ENCODE measurements at regions not wholly inside any gene's neighbourhood (a gene's known extent, or its start where the extent isn't known, plus 50 kb on each side); places are given as distances from the start of the nearest gene placed in this dataset.
A peak's percentile ranks its signal among the peaks of the same experiment; 100 is the strongest.

DNA sequence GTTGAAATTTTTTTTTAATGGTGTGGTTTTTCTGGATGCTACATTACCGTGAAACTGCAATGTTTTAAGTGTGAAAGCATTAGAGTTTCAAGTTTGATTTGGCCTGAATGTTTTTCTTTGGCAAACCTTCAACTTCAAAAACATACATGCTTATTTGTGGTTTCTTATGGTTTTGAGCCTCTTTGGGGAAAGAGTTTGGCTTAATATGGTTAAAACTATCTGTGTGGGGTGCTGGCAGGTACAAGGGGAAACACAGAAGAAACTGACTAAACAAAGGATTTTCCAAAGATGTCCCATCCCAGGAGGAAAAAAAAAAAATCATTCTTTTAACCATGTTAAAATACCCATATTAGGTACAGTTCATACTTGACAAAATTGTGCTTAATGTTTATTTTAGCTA is 121.1 kb downstream of the HGF start:
- no peak for DNase-seq (ENCODE audit: low read depth, low spot score)

DNA sequence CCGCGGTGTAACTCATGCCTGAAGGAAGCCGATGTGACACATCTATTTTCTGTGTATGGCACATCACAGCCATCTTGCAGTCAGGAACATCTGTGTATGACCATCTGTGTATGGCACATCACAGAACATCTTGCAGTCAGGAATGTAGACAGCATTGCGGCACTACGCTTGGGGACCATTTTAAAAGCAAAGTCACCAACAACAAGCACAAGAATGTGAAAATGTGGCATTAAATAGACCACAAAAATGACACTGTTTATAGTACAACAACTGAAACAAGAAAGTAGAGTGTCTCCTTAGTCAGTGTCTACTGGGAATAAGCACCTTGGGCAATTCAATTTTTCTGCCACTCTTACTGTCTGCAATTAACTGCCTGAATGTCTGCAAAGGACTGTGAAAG is 124.4 kb downstream of the HGF start:
- no peak for DNase-seq (ENCODE audit: low read depth, low spot score)

DNA sequence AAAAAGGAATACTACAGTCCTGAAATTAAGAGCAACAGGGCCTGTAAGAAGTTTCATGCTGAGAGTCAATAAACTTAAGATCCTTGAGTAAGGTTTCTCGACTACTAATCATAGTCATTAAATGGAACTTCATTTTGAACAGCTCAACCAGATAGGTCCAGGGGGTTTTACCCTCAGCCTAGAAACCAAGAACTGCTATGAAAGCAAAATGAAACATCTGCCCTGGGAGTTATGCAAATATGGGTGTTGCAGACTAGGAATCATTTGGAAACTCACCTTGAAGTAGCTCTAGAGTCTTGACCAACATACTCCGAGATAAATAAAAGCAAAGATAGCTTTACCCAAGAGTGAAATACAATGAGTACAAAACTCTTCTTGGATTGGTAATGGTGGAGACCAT is 128.0 kb downstream of the HGF start:
- DNase-seq (ENCODE audit: low read depth, low spot score): no peak

DNA sequence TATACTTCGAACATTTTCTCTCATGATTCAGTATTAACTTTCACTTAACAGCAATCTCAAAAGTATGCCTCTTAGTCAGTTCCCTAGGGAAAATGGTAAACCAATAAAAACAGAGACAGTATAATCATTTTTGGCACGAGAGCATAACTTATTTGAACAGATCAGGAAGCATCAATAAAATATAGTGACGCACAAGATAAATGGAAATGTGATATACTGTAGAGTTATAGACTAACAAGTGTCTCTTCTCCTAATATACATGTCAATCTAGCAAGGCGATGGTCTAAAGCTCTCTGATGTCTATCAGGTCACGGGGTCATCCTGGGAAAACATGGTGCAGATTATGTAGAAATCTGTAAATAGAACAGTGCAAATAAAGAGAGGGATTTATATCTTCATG is 131.6 kb downstream of the HGF start:
- no peak for DNase-seq (ENCODE audit: low read depth, low spot score)

DNA sequence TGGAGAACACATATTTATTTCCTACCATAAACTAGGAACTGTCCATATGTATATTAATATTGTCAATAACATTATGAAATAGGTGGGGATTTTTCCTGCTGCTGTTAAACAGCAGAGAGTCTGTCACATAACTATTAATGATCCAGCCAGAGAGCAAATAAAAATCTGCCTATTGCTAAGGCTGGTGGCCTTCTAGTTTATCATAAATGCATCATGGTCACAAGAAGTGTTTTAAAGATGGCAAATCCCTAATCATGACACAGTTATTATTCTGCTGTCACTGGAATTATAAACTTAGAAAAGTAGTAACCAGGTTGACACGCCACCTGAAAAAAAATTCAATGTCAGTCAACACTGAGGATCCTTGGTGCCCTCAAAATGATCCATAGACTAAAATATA is 132.3 kb downstream of the HGF start:
- no peak for DNase-seq (ENCODE audit: low read depth, low spot score)

DNA sequence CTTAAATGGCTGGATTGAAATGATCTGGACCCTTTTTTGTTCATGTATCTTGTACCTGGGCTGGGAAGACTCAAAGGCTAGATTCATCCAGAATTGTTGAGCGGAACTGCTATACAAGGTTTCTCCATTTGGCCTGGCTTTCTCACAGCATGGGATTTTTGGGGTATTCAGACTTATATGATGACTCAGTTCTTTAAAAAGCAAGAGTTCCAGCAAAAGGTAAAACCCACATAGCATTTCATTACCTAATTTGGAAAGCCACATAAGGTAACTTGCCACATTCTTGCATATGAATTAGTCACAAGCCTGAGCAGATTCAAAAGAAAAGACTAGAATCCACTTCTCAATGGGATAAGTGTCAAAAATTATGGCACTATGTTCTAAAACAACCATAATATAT is 137.4 kb downstream of the HGF start:
- peak; percentile 74 for DNase-seq (ENCODE audit: low read depth, low spot score)

DNA sequence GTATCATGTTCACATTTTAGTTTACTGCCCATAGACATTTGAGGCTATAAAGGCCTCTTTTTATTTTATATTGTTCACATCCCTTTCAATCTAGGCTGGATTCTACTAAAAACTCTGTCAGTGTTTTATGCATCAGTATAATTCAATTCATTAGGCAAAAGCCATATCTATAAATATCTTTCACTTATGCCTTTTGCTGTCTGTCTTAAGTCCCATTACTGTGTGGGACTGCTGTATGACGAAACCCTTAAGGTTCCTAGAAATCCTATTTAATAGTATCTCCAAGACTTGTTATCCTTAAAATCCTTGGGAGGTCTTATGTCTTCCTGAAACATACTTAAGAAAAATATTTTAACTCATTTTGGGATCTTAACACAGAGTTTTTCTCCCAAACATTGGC is 139.2 kb downstream of the HGF start:
- no peak for DNase-seq (ENCODE audit: low read depth, low spot score)

DNA sequence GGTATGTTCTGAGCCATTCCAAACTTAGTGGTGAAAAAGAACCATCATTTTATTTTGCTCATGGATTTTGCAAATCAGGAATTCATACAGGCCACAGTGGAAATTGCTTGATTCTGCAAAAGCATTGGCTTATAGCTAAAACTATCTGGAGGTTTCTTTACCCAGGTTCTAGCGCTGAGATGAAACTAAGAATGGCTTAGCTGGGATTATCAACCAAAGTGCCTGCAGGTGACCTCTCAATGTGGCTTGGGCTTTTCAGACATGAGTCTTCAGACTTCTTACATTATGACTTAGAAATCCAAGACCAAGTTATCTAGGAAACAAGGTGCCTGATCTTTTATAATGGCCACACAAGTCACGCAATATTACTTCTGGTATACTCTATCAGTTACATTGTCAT is 140.1 kb downstream of the HGF start:
- no peak for DNase-seq (ENCODE audit: low read depth, low spot score)

DNA sequence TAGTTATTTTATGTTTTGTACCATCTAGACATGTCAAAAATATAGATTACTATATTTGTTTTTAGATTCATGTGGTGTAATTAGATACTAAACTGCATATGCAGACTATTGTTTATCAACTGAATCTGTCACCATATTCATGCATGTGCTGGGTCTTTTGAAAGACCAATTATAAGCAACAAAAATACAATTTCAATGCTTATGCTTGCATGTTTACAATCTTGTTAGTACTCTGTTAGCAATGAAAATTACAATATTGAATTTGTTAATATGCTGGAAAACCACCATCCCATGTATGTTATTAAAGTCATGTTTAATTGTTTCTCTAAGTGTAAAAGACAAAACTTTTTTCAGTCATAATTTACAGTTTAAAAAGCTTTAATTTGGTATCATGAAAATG is 140.9 kb downstream of the HGF start:
- DNase-seq (ENCODE audit: low read depth, low spot score): no peak

DNA sequence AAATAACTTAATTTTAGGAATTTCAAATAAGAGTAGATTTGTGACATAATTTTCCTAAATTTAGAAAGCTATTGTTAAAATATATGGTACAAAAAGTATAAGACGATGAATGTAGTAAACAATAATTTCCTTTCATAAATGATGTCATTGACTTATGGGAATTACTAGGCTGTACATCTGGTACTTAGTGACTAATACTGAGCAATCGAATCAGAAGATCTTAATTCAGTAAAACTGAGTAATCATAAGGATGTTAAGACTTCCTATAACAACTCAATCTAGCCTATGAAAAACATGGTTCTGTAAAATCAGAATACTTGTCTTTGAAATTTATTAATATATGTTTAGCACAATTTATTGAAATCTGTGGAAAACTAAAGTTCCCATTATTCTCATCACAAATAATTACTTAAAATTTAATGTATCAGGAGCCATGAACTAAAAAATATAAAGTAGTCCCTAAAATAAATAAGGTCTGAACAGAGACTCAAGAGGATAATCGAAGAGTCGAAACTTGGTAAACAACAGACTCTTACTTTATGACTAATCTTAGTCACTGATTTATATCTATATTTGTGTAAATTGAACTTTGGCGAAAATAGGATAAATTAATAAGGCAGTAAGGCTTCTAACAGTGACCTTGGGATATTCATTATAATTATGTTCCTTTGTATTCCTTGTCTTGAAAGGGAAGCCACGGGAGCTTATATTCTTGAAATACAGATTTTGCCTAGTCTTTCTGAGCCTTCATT is 142.1 kb downstream of the HGF start:
- DNase-seq (ENCODE audit: low read depth, low spot score): no peak

DNA sequence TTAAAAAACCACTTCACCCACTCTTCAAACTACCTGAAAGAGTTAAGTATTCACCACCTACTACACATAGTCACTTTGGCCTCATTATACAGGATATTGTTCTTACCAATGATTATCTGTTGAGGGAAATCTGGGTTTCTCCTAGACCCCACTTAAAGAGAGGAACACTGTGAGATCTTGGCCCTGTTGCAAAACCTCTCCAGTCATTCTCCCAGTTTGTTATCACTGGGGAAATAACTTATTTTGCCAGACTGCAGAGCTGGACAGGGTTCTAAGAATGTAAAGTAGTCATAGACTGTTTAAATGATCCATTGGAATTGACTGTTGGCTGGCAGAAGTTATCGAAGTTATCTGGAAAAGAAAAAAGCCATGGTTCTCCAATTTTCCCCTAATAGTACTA is 143.8 kb downstream of the HGF start:
- DNase-seq (ENCODE audit: low read depth, low spot score): no peak

DNA sequence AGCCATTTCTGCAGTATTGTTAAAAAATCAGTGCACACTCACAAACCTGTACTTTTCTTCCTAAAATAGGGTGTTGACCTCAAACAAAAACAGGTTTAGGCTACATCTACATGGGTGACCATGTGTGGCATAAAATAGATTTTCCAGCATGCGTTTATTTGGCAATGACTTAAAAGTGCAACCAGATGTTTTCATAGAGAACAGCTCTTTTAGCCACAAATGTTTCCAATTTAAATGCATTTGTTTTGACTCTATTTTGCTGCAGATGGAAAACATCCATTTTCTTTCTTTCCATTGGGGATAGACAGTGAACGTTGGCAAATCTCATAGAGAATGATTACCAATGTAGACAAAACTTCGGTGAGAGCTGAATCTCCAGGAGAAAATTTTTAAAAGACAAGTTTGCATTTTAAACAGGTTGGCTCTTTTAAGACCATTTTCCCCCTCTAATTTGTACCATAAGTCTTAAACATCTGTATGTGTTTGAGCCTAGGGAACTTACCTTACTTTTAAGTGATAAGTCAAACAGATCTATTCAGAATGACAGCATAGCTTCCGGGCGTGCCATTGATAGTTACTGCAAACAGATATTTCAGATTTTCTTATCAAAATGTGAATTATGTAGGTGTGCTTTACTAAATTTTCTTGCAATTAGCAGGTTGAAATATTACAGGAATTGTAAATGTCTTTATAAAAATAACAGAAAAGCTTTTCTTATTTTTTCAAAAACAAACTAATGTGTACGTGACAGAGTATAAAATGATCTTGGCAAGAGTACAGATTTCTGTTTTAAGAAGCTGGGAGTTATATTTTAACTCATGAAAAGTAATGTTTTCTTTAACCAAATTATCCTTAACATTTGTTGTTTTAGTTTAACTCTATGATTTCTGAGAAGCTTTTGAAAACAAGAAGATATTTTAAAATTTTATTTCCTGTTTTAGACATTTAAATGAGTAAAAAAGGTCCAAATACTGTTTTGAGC is 144.9 kb downstream of the HGF start:
- DNase-seq (ENCODE audit: low read depth, low spot score): no peak

DNA sequence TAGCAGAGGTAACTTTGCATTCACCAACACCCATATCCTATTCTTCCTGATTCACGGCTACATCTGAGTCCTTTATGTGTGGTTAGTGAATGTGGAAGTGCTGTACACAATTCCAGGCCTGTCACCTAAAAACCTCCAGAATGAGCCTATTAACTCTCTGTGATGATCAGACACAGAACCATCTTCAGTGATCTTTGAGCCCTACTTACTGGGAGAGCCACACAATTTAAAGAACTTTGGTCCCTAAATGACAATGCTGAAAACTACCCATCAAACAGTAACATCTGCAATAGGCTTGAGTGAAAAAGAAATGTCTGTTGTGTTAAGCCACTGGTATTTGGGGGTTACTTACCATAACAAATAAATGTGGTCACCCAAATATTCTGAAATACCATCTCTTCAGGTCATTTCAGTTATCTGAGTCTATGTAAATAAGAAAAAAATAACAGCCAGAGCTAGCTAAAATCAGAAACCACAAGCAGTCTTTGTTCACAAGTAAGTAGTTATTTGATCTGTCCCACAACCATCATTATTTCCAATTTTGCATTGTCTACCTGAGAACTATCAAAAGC is 145.7 kb downstream of the HGF start:
- peak; percentile 32 for DNase-seq (ENCODE audit: low read depth, low spot score)

DNA sequence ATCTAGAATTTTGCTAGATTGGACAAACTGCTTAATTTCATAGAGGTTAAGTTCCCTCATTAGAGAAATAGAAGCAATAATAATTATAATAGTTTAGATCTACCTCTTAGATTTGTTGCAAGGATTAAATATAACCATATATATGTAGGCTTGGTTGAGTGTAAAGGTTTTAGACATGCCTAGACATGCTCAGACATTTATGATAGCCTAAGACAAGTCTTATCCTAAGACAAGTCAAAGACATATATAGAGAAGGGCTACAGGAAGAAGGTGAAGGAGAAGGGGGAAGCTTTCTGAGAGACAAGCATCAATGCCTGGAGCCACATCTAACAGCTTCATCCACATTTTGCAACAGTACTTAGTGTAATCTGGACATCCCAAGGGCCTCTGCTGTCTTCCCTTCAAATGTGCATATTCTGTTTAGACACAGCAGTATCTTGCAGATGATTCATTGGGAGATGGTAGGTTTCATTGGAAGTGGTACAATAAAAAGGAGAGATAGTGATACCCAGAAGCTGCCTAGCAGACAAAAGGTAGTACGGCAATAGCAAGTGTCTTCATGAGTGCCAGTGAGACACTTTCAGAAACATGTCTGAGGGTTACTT is 146.5 kb downstream of the HGF start:
- no peak for DNase-seq (ENCODE audit: low read depth, low spot score)

DNA sequence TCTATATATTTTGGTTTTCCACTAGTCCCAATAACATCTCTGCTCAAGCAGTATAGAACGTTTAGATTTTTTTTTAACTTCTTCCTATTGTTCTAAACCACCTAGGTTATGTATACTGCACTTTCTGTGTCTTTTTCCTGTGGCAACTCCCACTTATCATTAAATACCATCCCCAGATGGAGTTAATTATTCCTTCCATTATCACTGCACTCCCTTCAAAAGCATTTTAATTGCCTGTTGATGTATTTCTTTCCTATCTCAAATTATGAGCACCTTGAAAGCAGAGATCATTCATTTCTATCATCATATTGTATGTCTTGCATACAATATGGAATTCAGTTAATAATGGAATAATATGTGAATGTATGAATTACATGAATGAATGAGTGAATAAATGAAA is 148.0 kb downstream of the HGF start:
- DNase-seq (ENCODE audit: low read depth, low spot score): no peak

DNA sequence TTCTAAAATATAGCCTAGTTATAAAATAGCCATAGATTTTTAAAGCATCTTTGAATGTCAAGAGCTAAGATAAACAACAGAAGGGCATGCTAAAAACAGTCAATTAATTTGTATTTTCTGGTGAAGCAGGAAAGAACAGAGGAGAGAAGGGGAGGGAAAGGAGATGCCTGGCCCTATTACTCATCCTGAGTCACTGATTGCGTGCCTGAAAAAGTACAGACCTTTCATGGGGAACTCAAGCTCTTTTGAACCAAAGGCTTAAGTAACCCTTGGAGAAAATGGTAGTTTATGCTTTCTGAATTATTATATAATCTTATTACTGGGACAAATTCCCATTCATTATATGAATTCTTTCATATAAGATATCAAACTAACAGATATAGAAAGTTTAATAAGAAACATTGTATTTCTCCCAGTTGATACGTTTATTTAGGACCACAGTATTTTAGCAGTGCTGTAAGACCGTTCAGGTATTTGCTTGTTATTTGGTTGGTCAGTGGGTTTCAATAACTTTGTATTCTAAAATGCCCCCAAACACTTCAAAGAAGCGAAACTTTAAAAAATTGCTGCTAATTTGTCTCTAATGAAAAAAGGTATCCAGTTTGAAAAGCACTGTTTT is 151.3 kb downstream of the HGF start:
- peak; percentile 90 for DNase-seq (ENCODE audit: low read depth, low spot score)

DNA sequence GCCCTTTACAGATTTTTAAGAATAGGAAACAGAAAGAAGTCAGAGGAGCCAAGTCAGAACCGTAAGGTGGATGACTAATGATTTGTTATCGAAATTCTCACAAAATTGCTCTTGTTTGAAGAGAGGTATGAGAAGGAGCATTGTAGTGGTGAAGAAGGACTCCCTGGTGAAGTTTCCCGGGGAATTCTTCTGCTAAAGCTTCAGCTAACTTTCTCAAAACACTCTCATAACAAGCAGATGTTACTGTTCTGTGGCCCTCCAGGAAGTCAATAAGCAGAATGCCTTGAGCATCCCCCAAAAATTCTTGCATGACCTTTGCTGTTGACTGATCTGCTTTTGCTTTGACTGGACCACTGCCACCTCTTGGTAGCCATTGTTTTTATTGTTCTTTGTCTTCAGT is 152.9 kb downstream of the HGF start:
- peak; percentile 53 for DNase-seq (ENCODE audit: low read depth, low spot score)

DNA sequence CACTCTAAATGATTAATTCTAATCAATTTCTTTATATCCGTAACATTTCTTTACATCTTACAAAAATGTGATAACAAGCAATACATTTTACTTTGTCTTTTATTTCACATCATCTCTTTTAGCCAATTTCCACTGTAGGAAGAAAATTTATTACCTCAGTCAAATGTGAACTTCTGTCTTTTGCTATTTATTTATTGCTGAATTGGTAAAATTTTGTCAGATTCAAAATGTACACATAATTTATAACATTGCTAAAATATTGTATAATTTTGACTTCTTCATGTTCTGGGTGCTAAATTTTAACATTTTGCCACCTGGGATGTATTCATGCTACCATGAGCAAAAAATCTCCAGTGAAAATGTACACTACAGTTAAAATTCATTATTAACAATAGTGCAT is 158.0 kb downstream of the HGF start:
- no peak for DNase-seq (ENCODE audit: low read depth, low spot score)

DNA sequence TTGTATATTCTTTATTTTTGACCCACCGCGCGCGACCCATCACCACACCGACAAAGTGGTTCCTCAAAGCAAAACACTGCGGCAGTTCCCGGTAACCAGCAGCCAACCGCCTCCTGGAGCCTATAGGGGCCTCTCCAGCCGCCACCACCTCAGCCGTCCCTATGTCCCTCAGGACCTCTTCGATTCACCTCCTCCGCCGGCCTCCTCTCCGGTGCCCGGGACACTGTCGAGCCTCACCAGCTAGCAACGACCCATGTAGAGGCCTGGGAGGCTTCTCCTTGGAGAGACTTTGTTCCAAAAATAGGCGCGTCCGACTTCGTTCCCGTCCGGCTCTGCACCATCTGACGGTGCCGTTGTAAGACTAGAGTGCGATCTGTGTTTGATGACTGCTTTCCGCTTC is 158.8 kb downstream of the HGF start:
- DNase-seq (ENCODE audit: low read depth, low spot score): no peak

DNA sequence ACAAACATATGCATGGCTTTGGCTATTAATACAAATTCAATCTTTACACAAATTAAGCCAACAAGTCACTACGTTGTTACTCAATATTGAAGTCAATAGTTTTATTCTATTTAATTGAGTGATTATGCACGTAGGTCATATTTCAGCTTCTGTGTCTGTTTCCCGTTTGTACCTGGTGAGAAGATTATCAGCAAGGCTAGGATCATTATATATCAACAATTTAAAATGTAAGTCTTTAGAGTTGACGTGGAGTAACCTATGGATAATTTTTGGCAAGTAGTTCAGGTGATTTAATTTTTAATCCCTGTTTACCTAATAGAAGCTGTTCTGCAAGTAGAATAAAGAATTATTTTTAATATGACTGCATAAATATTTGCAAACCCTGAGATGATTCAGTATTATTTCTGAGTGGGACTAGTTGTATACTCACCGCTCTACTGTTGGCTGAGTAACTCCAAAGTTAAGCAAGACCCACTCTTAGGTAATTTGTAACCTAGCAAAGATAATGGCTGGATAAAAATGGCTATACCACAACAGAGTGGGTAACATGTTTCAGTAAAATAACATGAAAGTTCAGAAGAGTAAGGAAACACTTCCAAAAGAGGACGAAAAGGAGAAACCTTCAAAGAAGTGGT is 161.0 kb downstream of the HGF start:
- no peak for DNase-seq (ENCODE audit: low read depth, low spot score)

DNA sequence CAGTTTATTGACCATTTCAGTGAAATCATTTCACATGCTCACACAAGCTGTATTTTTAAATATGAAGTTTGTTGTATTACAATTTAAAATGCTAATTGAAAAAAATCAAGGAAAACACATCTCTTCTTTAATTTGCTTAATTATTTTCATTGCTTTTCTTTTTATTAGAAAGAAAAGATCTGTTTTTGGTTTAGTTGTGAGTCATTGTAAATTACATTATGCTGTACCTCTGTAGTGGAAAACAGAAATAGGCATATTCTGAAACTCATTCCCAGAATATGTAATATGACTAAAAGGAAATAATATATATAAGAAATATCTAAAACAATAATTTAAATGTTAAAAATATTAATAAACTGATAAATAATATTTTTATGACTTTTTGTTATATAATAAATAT is 161.9 kb downstream of the HGF start:
- no peak for DNase-seq (ENCODE audit: low read depth, low spot score)
